HepG2 (cell line): ENCODE measurements at regions not wholly inside any gene's neighbourhood (a gene's known extent, or its start where the extent isn't known, plus 50 kb on each side); places are given as distances from the start of the nearest gene placed in this dataset.

ENCODE experiments used
- ATF1 ChIP-seq: IDR thresholded peaks from 2 replicates; pipeline ENCODE4 v1.6.1; 2016; ENCODE audit warnings: mild to moderate bottlenecking, control low read depth
- CTCF ChIP-seq: sonication (generic); formaldehyde crosslinking; IDR thresholded peaks from 2 replicates; pipeline ENCODE4 v1.5.0; 2020; ENCODE audit warnings: mild to moderate bottlenecking, missing genetic modification reagents, moderate library complexity
- GMEB1 ChIP-seq: sonication (generic); formaldehyde crosslinking; IDR thresholded peaks from 2 replicates; pipeline ENCODE4 v1.5.1; 2020; ENCODE audit warnings: missing genetic modification reagents, mild to moderate bottlenecking, borderline replicate concordance
- NR3C1 ChIP-seq: sonication (generic); formaldehyde crosslinking; IDR thresholded peaks from 2 replicates; pipeline ENCODE4 v1.4.0; 2020; ENCODE audit warnings: missing genetic modification reagents
- TBP ChIP-seq: sonication (generic); formaldehyde crosslinking; IDR thresholded peaks from 2 replicates; pipeline ENCODE4 v1.5.0; 2020; ENCODE audit warnings: missing genetic modification reagents
- U2AF1 ChIP-seq: fragments of 200-400 bp; formaldehyde crosslinking; optimal IDR thresholded peaks from 2 replicates; pipeline ENCODE3; 2017; ENCODE audit warnings: mild to moderate bottlenecking, low read depth, low read length
- ZNF264 ChIP-seq: sonication (generic); formaldehyde crosslinking; IDR thresholded peaks from 2 replicates; pipeline ENCODE4 v1.4.0; 2020; ENCODE audit warnings: missing genetic modification reagents

DNA sequence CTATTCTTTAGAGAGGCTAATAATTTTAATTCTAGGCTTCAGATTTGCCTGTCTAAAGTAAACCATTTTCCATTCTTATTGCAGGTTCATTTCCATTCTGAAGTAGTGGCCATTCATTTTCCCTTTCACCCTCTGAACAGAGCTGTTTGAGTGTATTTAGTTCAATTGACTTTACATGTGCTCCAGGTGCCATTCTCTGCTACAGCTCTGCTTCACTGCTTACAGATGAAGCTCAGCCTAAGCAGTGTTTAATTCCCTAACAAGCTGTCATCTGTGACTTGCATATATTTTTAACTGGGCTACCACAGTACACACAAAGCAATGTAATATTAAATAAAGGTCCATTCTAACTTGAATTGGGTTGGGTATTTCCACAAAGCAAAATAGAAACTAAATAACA, 1031.6 kb downstream of the KCNT2 start:
- TF ChIP-seq U2AF1, result no peak
- no peak for TF ChIP-seq GMEB1 (CRISPR knock-in tag)
- TF ChIP-seq CTCF, result no peak
- no peak for TF ChIP-seq NR3C1 (CRISPR knock-in tag)
- TF ChIP-seq TBP, result no peak
- no peak for TF ChIP-seq ATF1 (CRISPR knock-in tag)
- no peak for TF ChIP-seq ZNF264 (CRISPR knock-in tag)
